ENCODE measurements at regions not wholly inside any gene's neighbourhood (a gene's known extent, or its start where the extent isn't known, plus 50 kb on each side); places are given as distances from the start of the nearest gene placed in this dataset.

DNA sequence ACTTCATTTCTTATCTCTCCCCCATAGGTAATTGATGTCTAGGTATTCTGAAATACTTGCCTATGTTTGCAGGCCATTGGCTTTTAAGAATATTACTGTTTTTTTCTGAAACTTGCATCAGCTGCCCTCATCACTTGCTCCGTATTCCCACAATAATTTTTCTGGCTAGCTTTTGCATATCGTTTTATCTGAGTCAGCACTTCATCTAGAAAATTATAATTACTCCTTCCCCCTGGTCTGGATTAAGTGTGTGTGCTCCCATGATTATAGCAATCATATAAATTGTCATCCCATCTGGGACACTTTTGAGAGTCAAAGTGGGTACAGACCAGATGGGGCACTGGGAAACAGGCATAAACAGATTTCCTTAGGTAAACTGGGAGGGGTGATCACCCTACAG, 583.2 kb upstream of the B3GALT2 start:
- H3K9me3 Mint-ChIP-seq: no peaks in the 10 kb centered on the region
- H3K79me2 ChIP-seq (ENCODE audit: low read depth): no peaks in the 10 kb centered on the region
- H3K4me1 ChIP-seq: no peaks in the 10 kb centered on the region
- no peak for TF ChIP-seq EZH2phosphoT487 (IDR thresholded peaks at IDR 0.05)
- TF ChIP-seq, protein P1, sequence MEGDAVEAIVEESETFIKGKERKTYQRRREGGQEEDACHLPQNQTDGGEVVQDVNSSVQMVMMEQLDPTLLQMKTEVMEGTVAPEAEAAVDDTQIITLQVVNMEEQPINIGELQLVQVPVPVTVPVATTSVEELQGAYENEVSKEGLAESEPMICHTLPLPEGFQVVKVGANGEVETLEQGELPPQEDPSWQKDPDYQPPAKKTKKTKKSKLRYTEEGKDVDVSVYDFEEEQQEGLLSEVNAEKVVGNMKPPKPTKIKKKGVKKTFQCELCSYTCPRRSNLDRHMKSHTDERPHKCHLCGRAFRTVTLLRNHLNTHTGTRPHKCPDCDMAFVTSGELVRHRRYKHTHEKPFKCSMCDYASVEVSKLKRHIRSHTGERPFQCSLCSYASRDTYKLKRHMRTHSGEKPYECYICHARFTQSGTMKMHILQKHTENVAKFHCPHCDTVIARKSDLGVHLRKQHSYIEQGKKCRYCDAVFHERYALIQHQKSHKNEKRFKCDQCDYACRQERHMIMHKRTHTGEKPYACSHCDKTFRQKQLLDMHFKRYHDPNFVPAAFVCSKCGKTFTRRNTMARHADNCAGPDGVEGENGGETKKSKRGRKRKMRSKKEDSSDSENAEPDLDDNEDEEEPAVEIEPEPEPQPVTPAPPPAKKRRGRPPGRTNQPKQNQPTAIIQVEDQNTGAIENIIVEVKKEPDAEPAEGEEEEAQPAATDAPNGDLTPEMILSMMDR (IDR thresholded peaks at IDR 0.05): no peak
- TF ChIP-seq EZH2 (IDR thresholded peaks at IDR 0.05): no peak
- no peak overlapping the region for H3K4me2 ChIP-seq
- no peaks in the 10 kb centered on the region for H3K4me1 Mint-ChIP-seq
- no peak overlapping the region for H3K27ac Mint-ChIP-seq
- no peak overlapping the region for H3K4me3 ChIP-seq
- no peaks in the 10 kb centered on the region for H3K36me3 Mint-ChIP-seq
- H3K27ac ChIP-seq: no peak overlapping the region
- no peak overlapping the region for H3K4me3 Mint-ChIP-seq
- DNase-seq (ENCODE audit: low spot score): no peak
- H3K9ac ChIP-seq: no peak overlapping the region
- no peak overlapping the region for H2AFZ ChIP-seq (replicated peaks)
- H3K36me3 ChIP-seq: no peaks in the 10 kb centered on the region
- no peaks in the 10 kb centered on the region for H3K27me3 Mint-ChIP-seq (ENCODE audit: insufficient read depth, low read depth)
- no peaks in the 10 kb centered on the region for H4K20me1 ChIP-seq (ENCODE audit: low read depth)
- H3F3A ChIP-seq (ENCODE audit: low read depth): no peaks in the 10 kb centered on the region
- no peaks in the 10 kb centered on the region for H3K27me3 ChIP-seq
- no peaks in the 10 kb centered on the region for H3K9me3 ChIP-seq (ENCODE audit: low read depth)

DNA sequence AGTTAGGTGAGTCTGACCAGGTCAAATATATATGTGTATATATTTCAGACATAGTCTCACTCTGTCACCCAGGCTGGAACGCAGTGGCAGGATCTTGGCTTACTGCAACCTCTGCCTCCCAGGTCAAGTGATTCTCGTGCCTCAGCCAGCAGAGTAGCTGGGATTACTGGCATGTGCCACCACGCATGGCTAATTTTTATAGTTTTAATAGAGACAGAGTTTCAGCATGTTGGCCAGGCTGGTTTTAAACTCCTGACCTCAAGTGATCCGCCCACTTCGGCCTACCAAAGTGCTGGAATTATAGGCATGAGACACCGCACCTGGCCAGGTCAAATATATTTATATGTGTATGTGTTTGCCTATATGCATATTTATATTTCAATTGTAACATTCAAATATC, 581.5 kb upstream of the B3GALT2 start:
- H3K27ac Mint-ChIP-seq: no peak overlapping the region
- Histone ChIP-seq H3K79me2 (ENCODE audit: low read depth) (no peaks in the 10 kb centered on the region), H4K20me1 (ENCODE audit: low read depth) (no peaks in the 10 kb centered on the region), H3K27me3 (no peaks in the 10 kb centered on the region), H3K36me3 (no peaks in the 10 kb centered on the region), H3F3A (ENCODE audit: low read depth) (no peaks in the 10 kb centered on the region), H3K9me3 (ENCODE audit: low read depth) (no peaks in the 10 kb centered on the region), H3K4me2 (no peak overlapping the region), H2AFZ (replicated peaks) (no peak overlapping the region), H3K4me1 (no peaks in the 10 kb centered on the region), H3K27ac (no peak overlapping the region), H3K4me3 (no peak overlapping the region), H3K9ac (no peak overlapping the region)
- no peak for DNase-seq (ENCODE audit: low spot score)
- no peaks in the 10 kb centered on the region for H3K9me3 Mint-ChIP-seq
- no peaks in the 10 kb centered on the region for H3K36me3 Mint-ChIP-seq
- no peaks in the 10 kb centered on the region for H3K27me3 Mint-ChIP-seq (ENCODE audit: insufficient read depth, low read depth)
- H3K4me3 Mint-ChIP-seq: no peak overlapping the region
- TF ChIP-seq EZH2 (IDR thresholded peaks at IDR 0.05): no peak
- no peak for TF ChIP-seq EZH2phosphoT487 (IDR thresholded peaks at IDR 0.05)
- TF ChIP-seq, protein P1 (IDR thresholded peaks at IDR 0.05): no peak
- H3K4me1 Mint-ChIP-seq: no peaks in the 10 kb centered on the region

DNA sequence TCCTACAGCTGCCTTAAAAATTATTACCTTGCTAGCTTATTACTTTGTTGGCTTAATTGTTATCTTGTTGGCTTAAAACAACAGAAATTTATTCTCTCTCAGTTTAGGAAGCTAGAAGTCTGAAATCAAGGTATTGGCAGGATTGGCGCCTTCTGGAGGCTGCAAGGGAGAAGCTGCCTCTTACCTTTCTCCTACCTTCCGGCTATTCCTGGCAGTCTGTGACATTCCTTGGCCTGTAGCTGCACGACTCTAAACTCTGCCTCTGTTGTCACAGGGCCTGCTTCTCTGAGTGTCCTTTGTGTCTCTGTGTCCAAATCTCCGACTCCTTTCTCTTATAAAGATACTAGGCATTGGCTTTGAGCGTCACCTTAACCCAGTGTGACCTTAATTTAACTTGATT, 579.9 kb upstream of the B3GALT2 start:
- DNase-seq (ENCODE audit: low spot score): peak; percentile 11
- H2AFZ ChIP-seq (replicated peaks): peak overlapping the region; percentile 61

More for the DNA sequence above, 579.9 kb upstream of the B3GALT2 start:
- TF ChIP-seq, protein P1 (IDR thresholded peaks at IDR 0.05): peak; percentile 12
- no peak for TF ChIP-seq EZH2phosphoT487 (IDR thresholded peaks at IDR 0.05)
- Histone ChIP-seq H3K4me1 (no peaks in the 10 kb centered on the region), H3K36me3 (no peaks in the 10 kb centered on the region), H3F3A (ENCODE audit: low read depth) (no peaks in the 10 kb centered on the region), H3K9me3 (ENCODE audit: low read depth) (no peaks in the 10 kb centered on the region), H3K27me3 (no peaks in the 10 kb centered on the region), H3K4me2 (no peak overlapping the region), H4K20me1 (ENCODE audit: low read depth) (no peaks in the 10 kb centered on the region), H3K9ac (no peak overlapping the region), H3K79me2 (ENCODE audit: low read depth) (no peaks in the 10 kb centered on the region), H3K4me3 (no peak overlapping the region), H3K27ac (no peak overlapping the region)
- H3K9me3 Mint-ChIP-seq: no peaks in the 10 kb centered on the region
- no peak overlapping the region for H3K27ac Mint-ChIP-seq
- H3K27me3 Mint-ChIP-seq (ENCODE audit: insufficient read depth, low read depth): no peaks in the 10 kb centered on the region
- no peaks in the 10 kb centered on the region for H3K4me1 Mint-ChIP-seq
- H3K36me3 Mint-ChIP-seq: no peaks in the 10 kb centered on the region
- no peak overlapping the region for H3K4me3 Mint-ChIP-seq

Measured in neural progenitor cell (in vitro differentiated cells).